Gastroesophageal sphincter (tissue), 4 donors: ENCODE measurements at regions not wholly inside any gene's neighbourhood (a gene's known extent, or its start where the extent isn't known, plus 50 kb on each side); places are given as distances from the start of the nearest gene placed in this dataset.
"Not testable (repeated sequence)": the region's sequence is repeated elsewhere in the genome, so short reads cannot be mapped to it uniquely, and the experiment has no call there.

Experiments used
- ATAC-seq: fragments of 150-250 bp; one replicate; pipeline ENCODE4 v1.9.1; 2016; ENCODE audit warnings: mild to moderate bottlenecking, moderate library complexity
- H3K27ac ChIP-seq, 4 donors: fragments of 200-600 bp; sonication (generic) in 3 of 4; 1 replicate in 3 of 4; 2 replicates in 1 of 4; pipeline ENCODE4 v1.5.1; 2016 to 2019
- H3K27me3 ChIP-seq: fragments of 200-600 bp; sonication (generic); one replicate; pipeline ENCODE4 v1.5.1; 2019
- H3K36me3 ChIP-seq, 2 donors: fragments of 200-600 bp; sonication (generic); one replicate each; pipeline ENCODE4 v1.5.1; 2019; ENCODE audit warnings: control low read depth in 1 of 2
- H3K4me1 ChIP-seq, 3 donors: fragments of 200-600 bp; sonication (generic); 1 replicate in 2 of 3; 2 replicates in 1 of 3; pipeline ENCODE4 v1.5.1; 2016 to 2019; ENCODE audit warnings: control low read depth in 2 of 3
- H3K4me3 ChIP-seq, 2 donors: fragments of 200-600 bp; sonication (generic); one replicate each; pipeline ENCODE4 v1.5.1; 2019; ENCODE audit warnings: mild to moderate bottlenecking in 1 of 2, moderate library complexity in 1 of 2
- H3K9me3 ChIP-seq, 3 donors: fragments of 200-600 bp; sonication (generic); one replicate each; pipeline ENCODE4 v1.5.1; 2017 to 2019; ENCODE audit warnings: control low read depth in 2 of 3
- EP300 ChIP-seq: sonication (generic); formaldehyde crosslinking; IDR thresholded peaks from one replicate; pipeline ENCODE4 v1.6.1; 2017; ENCODE audit warnings: antibody characterized with exemption, mild to moderate bottlenecking
- POLR2A ChIP-seq, 2 donors: fragments of 450-650 bp; IDR thresholded peaks; one replicate each; pipeline ENCODE4 v1.6.1; 2017; ENCODE audit warnings: antibody characterized with exemption in 2 of 2, mild to moderate bottlenecking in 2 of 2, moderate library complexity in 1 of 2
- POLR2AphosphoS5 ChIP-seq: sonication (generic); formaldehyde crosslinking; IDR thresholded peaks from one replicate; pipeline ENCODE4 v1.6.1; 2017; ENCODE audit warnings: antibody characterized with exemption
- WGBS, 2 donors: methylation state at CpG; one replicate each; pipeline ENCODE4 v1.1.5; 2018; ENCODE audit warnings: low coverage in 1 of 2; 5-methylcytosine and 5-hydroxymethylcytosine counted together
- TF ChIP-seq, protein P1 (sequence below), 4 experiments: fragments of 200-600 bp in 2 of 4; fragments of 450-650 bp in 2 of 4; sonication (generic) in 1 of 4; IDR thresholded peaks; one replicate each; pipeline ENCODE4 v1.5.1; 2017 to 2019; ENCODE audit warnings: antibody characterized with exemption in 4 of 4, mild to moderate bottlenecking in 2 of 4, moderate library complexity in 2 of 4

DNA sequence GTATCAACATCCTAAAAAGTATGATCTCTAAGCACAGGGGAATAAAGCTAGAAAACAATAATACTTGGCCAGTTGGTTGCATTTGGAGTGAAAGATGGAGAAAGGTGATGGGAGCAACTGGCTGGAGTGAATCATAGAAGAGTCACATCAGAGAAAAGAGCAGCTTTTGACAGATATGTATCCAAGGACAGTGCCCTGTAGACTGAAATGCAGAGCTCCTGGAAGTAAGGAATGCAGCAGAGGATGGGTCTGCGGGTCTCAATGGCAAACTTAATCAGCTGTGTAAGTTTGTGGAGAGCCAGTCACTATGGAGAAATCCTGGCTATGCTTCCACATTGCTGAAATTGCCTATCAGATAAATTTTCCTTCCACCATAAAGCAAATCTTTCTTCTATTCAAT is 218.1 kb upstream of the PRNP start:
- no peak for TF ChIP-seq EP300
- peaks cover 0 to 15% (median 0%) of the 10 kb centered on the region in 3 donors for H3K4me1 ChIP-seq
- H3K4me3 ChIP-seq: no peak overlapping the region
- no peak for ATAC-seq
- H3K27me3 ChIP-seq: no peaks in the 10 kb centered on the region
- H3K9me3 ChIP-seq: no peaks in the 10 kb centered on the region
- no peak overlapping the region for H3K27ac ChIP-seq
- no peaks in the 10 kb centered on the region for H3K36me3 ChIP-seq
- WGBS, 2 donors: 75 to 76% methylated on average over 1 of the region's 1 CpG

DNA sequence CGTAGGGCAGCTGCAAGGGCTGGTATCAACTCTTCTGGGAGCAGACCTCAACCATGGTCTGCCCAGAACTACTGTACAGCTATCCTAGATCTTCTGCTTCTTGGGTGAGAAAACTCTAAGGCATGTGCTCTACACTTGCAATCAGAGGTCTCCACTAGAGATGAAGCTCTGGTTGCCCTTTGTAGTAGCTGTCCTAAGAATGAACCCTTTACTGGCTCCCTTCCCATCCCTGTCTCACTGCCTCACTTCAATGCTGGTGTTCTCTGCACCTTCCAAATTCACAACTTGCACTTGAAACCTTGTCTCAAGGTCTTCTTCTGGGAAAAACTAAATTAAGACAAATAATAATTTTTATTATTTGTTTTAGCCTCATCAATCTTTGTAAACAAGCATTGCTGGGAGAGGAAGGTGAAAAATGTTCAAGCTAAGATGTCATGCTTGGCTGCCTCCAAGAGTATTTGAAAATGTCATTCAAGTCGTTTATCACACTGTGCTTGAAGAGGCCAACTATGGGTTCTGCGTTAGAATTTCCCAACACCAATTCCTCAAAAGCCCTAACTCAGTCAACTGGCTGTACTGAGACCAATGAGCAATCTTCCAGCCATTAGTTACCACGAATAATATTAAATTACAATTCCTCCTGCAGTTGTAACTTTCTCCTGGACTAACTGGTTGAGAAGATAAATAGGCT is 216.9 kb upstream of the ADRA1D start:
- ATAC-seq: no peak
- TF ChIP-seq POLR2A (IDR thresholded peaks at IDR 0.05) (no peak), POLR2AphosphoS5 (peak; percentile 37), EP300 (no peak)
- TF ChIP-seq, protein P1, sequence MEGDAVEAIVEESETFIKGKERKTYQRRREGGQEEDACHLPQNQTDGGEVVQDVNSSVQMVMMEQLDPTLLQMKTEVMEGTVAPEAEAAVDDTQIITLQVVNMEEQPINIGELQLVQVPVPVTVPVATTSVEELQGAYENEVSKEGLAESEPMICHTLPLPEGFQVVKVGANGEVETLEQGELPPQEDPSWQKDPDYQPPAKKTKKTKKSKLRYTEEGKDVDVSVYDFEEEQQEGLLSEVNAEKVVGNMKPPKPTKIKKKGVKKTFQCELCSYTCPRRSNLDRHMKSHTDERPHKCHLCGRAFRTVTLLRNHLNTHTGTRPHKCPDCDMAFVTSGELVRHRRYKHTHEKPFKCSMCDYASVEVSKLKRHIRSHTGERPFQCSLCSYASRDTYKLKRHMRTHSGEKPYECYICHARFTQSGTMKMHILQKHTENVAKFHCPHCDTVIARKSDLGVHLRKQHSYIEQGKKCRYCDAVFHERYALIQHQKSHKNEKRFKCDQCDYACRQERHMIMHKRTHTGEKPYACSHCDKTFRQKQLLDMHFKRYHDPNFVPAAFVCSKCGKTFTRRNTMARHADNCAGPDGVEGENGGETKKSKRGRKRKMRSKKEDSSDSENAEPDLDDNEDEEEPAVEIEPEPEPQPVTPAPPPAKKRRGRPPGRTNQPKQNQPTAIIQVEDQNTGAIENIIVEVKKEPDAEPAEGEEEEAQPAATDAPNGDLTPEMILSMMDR (IDR thresholded peaks at IDR 0.05): no peak
- no peak overlapping the region for H3K27ac ChIP-seq
- no peak overlapping the region for H3K4me3 ChIP-seq
- peaks cover 0 to 15% (median 0%) of the 10 kb centered on the region in 3 donors for H3K4me1 ChIP-seq
- WGBS, 2 donors: 0 to 52% methylated on average over 2 to 3 of the region's 4 CpGs
- H3K9me3 ChIP-seq: no peaks in the 10 kb centered on the region
- no peaks in the 10 kb centered on the region for H3K36me3 ChIP-seq
- H3K27me3 ChIP-seq: no peaks in the 10 kb centered on the region

GRCh38 chr20:4465212-4465611 is 216.1 kb upstream of the ADRA1D start:
- peaks cover 0 to 9% (median 0%) of the 10 kb centered on the region in 3 donors for H3K4me1 ChIP-seq
- WGBS, 2 donors: 67 to 75% methylated on average over 1 of the region's 1 CpG
- H3K4me3 ChIP-seq: no peak overlapping the region
- H3K36me3 ChIP-seq: no peaks in the 10 kb centered on the region
- H3K27me3 ChIP-seq: no peaks in the 10 kb centered on the region
- H3K9me3 ChIP-seq: no peaks in the 10 kb centered on the region
- ATAC-seq: no peak
- no peak overlapping the region for H3K27ac ChIP-seq
- TF ChIP-seq, protein P1 (IDR thresholded peaks at IDR 0.05): no peak
- TF ChIP-seq POLR2A (IDR thresholded peaks at IDR 0.05): no peak
- TF ChIP-seq EP300: no peak
- TF ChIP-seq POLR2AphosphoS5: no peak

DNA sequence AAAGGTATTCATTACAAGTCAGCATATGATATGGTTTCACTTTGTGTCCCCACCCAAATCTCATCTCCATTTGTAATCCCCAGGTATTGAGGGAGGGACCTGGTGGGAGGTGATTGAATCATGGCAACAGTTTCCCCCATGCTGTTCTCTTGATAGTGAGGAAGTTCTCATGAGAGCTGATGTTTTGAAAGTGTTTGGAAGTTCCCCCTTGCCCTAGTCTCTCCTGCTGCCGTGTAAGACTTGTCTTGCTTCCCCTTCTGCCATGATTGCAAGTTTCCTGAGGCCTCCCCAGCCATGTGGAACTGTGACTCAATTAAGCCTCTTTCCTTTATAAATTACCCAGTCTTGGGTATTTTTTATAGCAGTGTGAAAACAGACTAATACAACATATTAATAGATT is 213.7 kb upstream of the ADRA1D start:
- not testable (repeated sequence) for H3K27ac ChIP-seq, H3K9me3 ChIP-seq, H3K4me1 ChIP-seq, H3K36me3 ChIP-seq, ATAC-seq, H3K27me3 ChIP-seq, H3K4me3 ChIP-seq
- WGBS, 2 donors: 70% methylated on average over 1 of the region's 1 CpG; no CpG with 5 or more reads in 1 of the 2 donors

DNA sequence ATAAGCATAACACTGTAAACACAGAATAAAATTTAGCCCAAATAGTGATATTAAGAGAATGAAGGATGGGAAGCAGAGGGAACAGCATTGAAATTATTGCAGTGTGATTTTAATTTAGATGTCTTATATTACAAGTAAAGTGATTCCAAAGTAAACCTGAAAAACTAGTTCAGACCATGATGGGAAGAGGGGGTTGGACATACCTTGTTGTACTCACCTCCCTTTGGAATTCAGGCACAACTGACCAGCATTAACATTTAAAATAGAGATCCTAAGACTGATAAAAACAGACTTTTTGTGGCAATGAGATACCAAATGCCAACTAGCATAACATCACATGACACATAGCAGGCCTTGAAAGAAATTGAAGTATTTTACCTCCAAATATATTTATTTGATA is 210.0 kb upstream of the ADRA1D start:
- H3K9me3 ChIP-seq: no peaks in the 10 kb centered on the region

More for the DNA sequence above, 210.0 kb upstream of the ADRA1D start:
- Histone ChIP-seq H3K4me3 (no peak overlapping the region), H3K4me1 (peaks cover 0 to 3% (median 0%) of the 10 kb centered on the region in 3 donors), H3K27me3 (no peaks in the 10 kb centered on the region), H3K36me3 (no peaks in the 10 kb centered on the region), H3K27ac (no peak overlapping the region)
- TF ChIP-seq POLR2AphosphoS5 (no peak), EP300 (no peak), POLR2A (IDR thresholded peaks at IDR 0.05) (no peak)
- TF ChIP-seq, protein P1 (IDR thresholded peaks at IDR 0.05): no peak
- no peak for ATAC-seq
